NCI-H345 (cell line): ENCODE measurements at regions not wholly inside any gene's neighbourhood (a gene's known extent, or its start where the extent isn't known, plus 50 kb on each side); places are given as distances from the start of the nearest gene placed in this dataset.
"Not testable (repeated sequence)": the region's sequence is repeated elsewhere in the genome, so short reads cannot be mapped to it uniquely, and the experiment has no call there.

Source experiments
- DNase-seq: peaks from one replicate; lab custom pipeline; 2025; lab: John Stamatoyannopoulos, UW

GRCh38 chr2:142714600-142714999 is 162.9 kb upstream of the KYNU start:
- DNase-seq = no peak

DNA sequence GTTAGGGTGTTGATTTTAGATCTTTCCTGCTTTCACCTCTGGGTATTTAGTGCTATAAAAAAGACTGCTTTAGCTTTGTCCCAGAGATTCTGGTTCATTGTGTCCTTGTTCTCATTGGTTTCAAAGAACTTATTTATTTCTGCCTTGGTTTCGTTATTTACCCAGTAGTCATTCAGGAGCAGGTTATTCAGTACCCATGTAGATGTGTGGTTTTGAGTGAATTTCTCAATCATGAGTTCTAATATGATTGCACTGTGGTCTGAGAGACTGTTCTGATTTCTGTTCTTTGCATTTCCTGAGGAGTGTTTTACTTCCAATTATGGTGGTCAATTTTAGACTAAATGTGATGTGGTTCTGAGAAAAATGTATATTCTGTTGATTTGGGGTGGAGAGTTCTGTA is 167.1 kb upstream of the KYNU start:
- no peak for DNase-seq

DNA sequence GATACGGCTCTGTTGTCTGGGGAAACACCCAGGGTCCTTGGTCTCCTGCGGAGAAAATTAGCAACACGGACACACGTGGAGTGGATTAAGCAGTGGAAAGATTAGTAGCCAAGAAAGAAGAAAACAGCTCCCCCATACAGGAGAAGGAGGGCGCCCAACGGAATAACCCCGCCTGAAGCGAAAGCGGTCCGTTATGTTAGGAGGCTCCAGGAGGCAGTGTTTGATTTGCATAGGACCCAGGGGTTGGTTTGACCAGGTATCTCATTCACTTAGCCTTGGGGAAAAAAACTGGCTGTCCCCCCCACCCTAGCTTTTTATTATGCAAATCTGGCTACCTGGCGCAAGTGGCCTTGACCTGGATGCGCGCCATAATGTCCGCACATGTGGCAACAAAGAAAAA is 170.1 kb upstream of the KYNU start:
- no peak for DNase-seq

GRCh38 chr2:142702397-142702796 is 175.1 kb upstream of the KYNU start:
- DNase-seq = not testable (repeated sequence)

DNA sequence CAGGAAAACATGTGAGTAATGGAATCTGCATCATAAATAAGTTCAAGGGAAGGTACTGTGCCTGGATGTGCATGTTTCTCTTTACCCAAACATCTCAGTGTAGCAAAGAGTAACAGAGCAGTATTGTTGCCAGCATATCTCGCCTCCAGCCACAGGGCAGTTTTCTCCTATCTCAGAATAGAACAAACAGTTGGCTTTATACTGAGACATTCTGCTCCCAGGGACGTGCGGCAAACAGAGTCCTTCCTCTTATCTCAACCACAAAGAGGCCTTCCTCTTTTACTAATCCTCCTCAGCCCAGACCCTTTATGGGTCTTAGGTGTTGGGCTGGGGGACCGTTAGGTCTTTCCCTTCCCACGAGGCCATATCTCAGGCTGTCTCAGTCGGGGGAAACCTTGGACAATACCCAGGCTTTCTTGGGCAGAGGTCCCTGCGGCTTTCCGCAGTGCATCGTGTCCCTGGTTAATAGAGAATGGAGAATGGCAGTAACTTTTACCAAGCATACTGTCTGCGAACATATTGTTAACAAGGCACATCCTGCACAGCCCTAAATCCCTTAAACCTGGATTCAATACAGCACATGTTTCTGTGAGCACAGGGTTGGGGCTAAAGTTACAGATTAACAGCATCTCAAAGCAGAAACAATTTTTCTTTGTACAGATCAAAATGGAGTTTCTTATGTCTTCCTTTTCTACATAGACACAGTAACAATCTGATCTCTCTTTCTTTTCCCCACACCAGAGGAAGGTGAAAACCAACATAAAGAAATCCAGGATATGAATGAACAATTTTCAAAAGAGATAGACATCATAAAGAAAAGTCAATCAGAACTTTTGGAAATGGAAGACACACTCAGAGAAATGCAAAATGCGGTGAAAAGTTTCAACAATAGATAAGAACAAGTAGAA is 181.9 kb upstream of the KYNU start:
- not testable (repeated sequence) for DNase-seq

DNA sequence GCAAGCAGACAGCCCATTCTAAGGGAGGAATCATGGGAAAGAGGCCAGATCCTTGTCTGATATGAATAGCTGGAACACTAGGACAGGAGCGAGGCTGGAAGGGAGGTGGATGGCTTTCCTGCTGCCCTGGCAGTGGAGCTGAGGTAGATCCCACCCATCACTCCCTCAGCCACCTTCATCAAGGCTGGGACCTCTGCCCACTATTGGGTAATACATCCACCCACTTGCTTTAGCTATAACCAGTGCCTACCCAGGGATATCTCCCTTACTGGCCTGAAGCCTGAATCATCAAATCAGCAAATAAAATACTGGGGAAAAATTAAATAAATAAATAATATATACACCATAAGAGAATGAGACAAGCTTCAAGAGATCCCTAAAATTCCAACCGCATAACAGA is 183.2 kb upstream of the KYNU start:
- DNase-seq = no peak

GRCh38 chr2:142693171-142693950 is 184.1 kb upstream of the KYNU start:
- no peak for DNase-seq

- no peak for DNase-seq
These were observed 188.4 kb upstream of the KYNU start for GRCh38 chr2:142688856-142689605.

GRCh38 chr2:142687509-142687908 is 190.0 kb upstream of the KYNU start:
- no peak for DNase-seq

DNA sequence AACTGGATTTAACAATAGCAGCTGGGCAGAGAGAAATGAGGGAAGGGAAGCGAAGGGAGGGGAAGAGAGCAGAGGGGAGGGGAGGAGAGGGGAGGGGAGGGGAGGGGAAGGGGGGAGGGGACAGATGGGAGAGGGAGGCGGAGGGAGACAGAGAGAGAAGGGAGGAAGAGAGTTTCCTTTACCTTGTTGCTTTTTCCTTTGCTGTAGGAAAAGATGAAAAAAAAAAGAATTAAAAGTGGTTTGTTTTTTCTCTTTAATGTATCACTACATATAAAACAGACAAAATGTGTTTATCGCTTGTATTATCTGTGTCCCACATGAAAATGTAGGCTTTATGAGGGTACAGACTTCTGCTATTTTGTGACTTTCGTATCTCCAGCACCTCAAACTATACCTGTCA is 190.4 kb upstream of the KYNU start:
- no peak for DNase-seq

DNA sequence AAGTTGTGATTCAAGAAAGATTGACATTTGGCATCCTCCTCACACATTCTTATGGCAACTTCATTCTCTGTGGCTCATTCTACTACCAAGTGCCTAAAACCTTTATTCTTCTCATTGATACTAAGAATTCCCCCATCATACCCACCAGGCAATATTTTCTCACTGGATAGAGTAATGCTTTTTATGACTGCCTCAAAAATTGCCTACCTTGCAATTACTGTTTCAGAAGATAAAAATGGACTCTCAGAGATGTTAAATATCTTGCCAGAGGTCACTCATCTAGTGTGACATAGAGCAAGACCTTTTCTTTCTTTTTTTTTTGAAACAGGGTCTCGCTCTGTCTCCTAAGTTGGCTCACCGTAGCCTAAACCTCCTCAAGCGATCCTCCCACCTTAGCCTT is 192.8 kb upstream of the KYNU start:
- no peak for DNase-seq

DNA sequence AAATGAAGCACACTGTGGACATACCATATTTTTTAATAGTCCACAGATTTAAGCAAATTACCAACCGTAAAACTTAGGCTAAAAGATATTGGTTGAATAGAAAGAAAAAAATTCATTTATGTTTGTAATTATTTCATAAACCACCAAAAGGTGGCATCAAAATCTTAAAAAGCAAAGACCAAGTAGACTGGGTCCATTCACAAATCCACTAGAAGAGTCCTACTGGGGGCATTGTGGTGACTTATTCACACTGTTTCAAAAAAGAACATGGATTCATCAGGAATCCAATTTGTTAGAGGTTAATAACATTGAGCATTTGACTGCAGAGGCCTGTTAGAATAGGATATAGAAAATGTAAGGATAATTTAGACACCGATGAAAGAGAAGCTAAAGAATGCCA is 194.9 kb upstream of the KYNU start:
- no peak for DNase-seq

DNA sequence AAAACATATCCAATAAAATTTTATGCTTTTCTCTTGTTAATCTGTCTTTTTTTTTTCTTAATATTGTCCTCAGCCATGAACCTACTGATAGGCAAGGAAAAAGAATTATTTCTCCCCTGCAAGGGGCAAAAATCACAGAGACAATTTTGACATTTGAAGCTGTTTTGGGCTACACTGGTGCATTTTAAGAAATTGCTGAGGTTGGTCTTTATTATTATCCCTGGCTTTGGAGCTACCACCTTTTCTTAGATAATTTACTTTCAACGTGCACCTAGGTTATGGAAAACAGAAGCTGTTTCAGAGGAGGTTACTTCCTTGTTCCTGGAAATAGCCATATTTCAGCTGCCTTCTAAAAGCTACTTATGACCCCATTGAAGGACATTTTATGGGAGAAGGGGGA is 195.5 kb upstream of the KYNU start:
- no peak for DNase-seq

DNA sequence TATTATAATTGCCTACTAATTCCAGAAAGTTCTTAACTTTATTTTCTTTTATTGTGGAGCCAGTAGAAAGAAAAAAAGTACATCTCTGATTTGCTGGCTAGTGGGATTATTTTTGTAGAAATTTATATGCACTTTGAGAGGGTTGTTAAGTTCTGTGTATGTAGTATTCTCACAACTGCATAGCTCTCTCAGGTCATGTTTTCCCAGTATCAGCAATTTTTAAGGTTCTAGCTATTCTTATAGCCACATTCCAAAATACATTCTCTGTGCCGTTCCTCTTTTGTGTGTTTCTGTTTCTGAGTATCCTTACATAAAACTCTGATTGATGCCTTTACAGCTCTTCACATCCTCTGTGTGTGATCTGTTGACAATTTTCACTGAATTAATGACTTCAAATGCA is 199.3 kb upstream of the KYNU start:
- DNase-seq = no peak

GRCh38 chr2:142675398-142675797 is 202.1 kb upstream of the KYNU start:
- no peak for DNase-seq

GRCh38 chr2:142673836-142674235 is 203.6 kb upstream of the KYNU start:
- no peak for DNase-seq

GRCh38 chr2:142672698-142673097 is 204.8 kb upstream of the KYNU start:
- DNase-seq = no peak

DNA sequence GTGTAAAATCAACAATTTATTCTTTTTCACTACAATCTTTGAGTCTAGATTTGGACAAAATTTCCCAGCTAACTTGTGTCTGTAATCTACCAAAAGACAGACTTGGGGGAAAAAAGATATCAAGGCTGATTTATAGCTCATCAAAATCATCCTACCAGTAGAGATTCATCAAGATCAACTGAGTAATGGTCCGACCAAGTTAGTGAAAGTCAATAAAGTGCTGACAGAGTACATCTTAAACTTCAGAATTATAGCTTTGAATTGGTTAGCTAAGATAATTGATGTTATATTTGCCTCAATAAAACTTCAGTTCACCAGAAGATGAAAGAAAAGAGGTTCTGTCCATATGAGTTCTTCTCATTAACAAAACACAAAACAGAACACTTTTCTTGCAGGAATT is 207.1 kb upstream of the KYNU start:
- DNase-seq = no peak

- no peak for DNase-seq
These were observed 209.0 kb upstream of the KYNU start for GRCh38 chr2:142668420-142668819.

DNA sequence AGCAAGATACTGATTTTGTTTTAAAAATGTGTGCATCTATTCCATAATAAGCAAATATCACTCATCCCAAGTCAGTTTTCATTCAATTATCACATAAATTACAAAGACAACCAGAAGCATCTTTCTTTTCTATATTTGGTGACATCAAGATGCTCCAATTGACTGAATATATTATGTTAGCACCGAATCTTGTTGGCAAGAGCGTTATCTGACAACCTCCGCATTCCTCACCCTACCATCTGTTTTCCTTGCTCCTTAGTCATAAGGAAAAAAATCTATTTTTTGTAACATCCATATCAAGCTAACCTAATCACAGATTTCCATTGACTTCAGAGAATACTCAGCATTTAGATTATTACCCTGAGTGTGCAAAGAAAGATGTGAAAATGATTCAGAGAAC is 212.2 kb upstream of the KYNU start:
- DNase-seq = no peak

GRCh38 chr2:142650601-142651000 is 226.9 kb upstream of the KYNU start:
- no peak for DNase-seq

DNA sequence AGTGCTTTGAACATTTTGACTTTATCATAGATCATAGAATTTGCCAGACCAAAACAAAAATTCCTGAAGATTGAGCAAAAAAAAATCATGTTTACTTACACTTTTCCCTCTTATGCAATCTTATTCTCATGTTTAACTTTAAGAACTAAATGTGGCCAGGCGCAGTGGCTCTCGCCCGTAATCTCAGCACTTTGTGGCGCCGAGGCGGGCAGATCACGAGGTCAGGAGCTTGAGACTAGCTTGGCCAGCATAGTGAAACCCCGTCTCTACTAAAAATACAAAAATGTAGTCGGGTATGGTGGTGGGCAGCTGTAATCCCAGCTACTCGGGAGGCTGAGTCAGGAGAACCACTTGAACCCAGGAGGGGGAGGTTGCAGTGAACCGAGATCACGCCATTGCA is 227.9 kb upstream of the KYNU start:
- DNase-seq = no peak

GRCh38 chr2:142642650-142643049 is 234.8 kb upstream of the KYNU start:
- DNase-seq = no peak
